ENCODE measurements at regions not wholly inside any gene's neighbourhood (a gene's known extent, or its start where the extent isn't known, plus 50 kb on each side); places are given as distances from the start of the nearest gene placed in this dataset.
"Not testable (repeated sequence)": the region's sequence is repeated elsewhere in the genome, so short reads cannot be mapped to it uniquely, and the experiment has no call there.

- no peaks in the 10 kb centered on the region for H3K9me3 ChIP-seq (ENCODE audit: insufficient read depth, low read length)
- no peaks in the 10 kb centered on the region for H4K20me1 ChIP-seq (ENCODE audit: insufficient read depth, low read length)
- no peaks in the 10 kb centered on the region for H3K79me2 ChIP-seq (ENCODE audit: low read length)
- H3K27me3 ChIP-seq (ENCODE audit: low read depth, low read length) = peaks cover 4% of the 10 kb centered on the region; the same call in 1 of the 2 replicates
- TF ChIP-seq CTCF (IDR thresholded peaks at IDR 0.05; ENCODE audit: low read depth, low read length) = no peak
- no peak for TF ChIP-seq EZH2phosphoT487 (IDR thresholded peaks at IDR 0.05; ENCODE audit: low read depth)
- H3K36me3 ChIP-seq (replicated peaks; ENCODE audit: low read depth, low read length) = no peaks in the 10 kb centered on the region
- H3K9ac ChIP-seq (ENCODE audit: low read length) = no peak overlapping the region
- peaks cover 8% of the 10 kb centered on the region; the same call in 1 of the 2 replicates for H3K4me1 ChIP-seq (ENCODE audit: low read length)
- H3K4me2 ChIP-seq (ENCODE audit: low read length) = no peak overlapping the region
- no peak overlapping the region for H3K4me3 ChIP-seq (ENCODE audit: low read length)
- no peak overlapping the region for H2AFZ ChIP-seq (ENCODE audit: low read depth, low read length)
- H3K27ac ChIP-seq (ENCODE audit: low read length) = no peak overlapping the region
Observed at GRCh38 chr1:101119289-101119688, 93.7 kb upstream of the DPH5 start.

DNA sequence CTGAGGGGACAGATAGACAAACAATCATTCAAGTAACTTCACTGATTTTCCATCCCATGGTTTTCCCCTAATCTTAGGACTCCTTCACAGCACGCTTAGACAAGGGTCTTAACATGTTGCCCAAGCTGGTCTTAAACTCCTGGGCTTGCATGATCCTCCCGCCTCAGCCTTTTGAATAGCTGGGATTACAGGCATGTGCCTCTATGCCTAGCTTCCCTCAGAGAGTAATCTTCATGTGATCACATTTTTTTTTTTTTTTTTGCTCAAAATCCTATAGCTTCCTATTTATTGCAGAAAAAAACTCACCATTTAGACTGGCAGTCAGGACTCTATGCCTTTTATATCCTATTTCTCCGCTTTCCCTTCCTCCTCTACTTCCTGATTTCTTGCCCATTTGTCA is 90.4 kb upstream of the DPH5 start:
- H3K79me2 ChIP-seq (ENCODE audit: low read length) = no peaks in the 10 kb centered on the region
- H4K20me1 ChIP-seq (ENCODE audit: insufficient read depth, low read length) = no peaks in the 10 kb centered on the region
- no peak for TF ChIP-seq CTCF (IDR thresholded peaks at IDR 0.05; ENCODE audit: low read depth, low read length)
- TF ChIP-seq EZH2phosphoT487 (IDR thresholded peaks at IDR 0.05; ENCODE audit: low read depth) = no peak
- no peak overlapping the region for H3K9ac ChIP-seq (ENCODE audit: low read length)
- no peaks in the 10 kb centered on the region for H3K36me3 ChIP-seq (replicated peaks; ENCODE audit: low read depth, low read length)
- no peaks in the 10 kb centered on the region for H3K9me3 ChIP-seq (ENCODE audit: insufficient read depth, low read length)
- H3K4me3 ChIP-seq (ENCODE audit: low read length) = no peak overlapping the region
- peaks cover 4% of the 10 kb centered on the region; the same call in 1 of the 2 replicates for H3K27me3 ChIP-seq (ENCODE audit: low read depth, low read length)
- H3K4me2 ChIP-seq (ENCODE audit: low read length) = no peak overlapping the region
- no peak overlapping the region for H3K27ac ChIP-seq (ENCODE audit: low read length)
- H2AFZ ChIP-seq (ENCODE audit: low read depth, low read length) = no peak overlapping the region
- no peaks in the 10 kb centered on the region for H3K4me1 ChIP-seq (ENCODE audit: low read length)

GRCh38 chr1:101115112-101115511 is 89.5 kb upstream of the DPH5 start:
- Histone ChIP-seq H3K4me1 (ENCODE audit: low read length) (no peaks in the 10 kb centered on the region), H3K9ac (ENCODE audit: low read length) (no peak overlapping the region), H2AFZ (ENCODE audit: low read depth, low read length) (no peak overlapping the region), H4K20me1 (ENCODE audit: insufficient read depth, low read length) (no peaks in the 10 kb centered on the region), H3K27me3 (ENCODE audit: low read depth, low read length) (no peaks in the 10 kb centered on the region), H3K79me2 (ENCODE audit: low read length) (no peaks in the 10 kb centered on the region), H3K9me3 (ENCODE audit: insufficient read depth, low read length) (no peaks in the 10 kb centered on the region), H3K4me3 (ENCODE audit: low read length) (no peak overlapping the region), H3K4me2 (ENCODE audit: low read length) (no peak overlapping the region), H3K36me3 (replicated peaks; ENCODE audit: low read depth, low read length) (no peaks in the 10 kb centered on the region), H3K27ac (ENCODE audit: low read length) (no peak overlapping the region)
- TF ChIP-seq EZH2phosphoT487 (IDR thresholded peaks at IDR 0.05; ENCODE audit: low read depth) (no peak), CTCF (IDR thresholded peaks at IDR 0.05; ENCODE audit: low read depth, low read length) (no peak)

- not testable (repeated sequence) for H3K9me3 ChIP-seq (ENCODE audit: insufficient read depth, low read length); H2AFZ ChIP-seq (ENCODE audit: low read depth, low read length); H3K36me3 ChIP-seq (replicated peaks; ENCODE audit: low read depth, low read length); H3K27me3 ChIP-seq (ENCODE audit: low read depth, low read length); H3K79me2 ChIP-seq (ENCODE audit: low read length); H3K27ac ChIP-seq (ENCODE audit: low read length); H4K20me1 ChIP-seq (ENCODE audit: insufficient read depth, low read length); H3K4me2 ChIP-seq (ENCODE audit: low read length); H3K4me3 ChIP-seq (ENCODE audit: low read length); H3K4me1 ChIP-seq (ENCODE audit: low read length); H3K9ac ChIP-seq (ENCODE audit: low read length)
Observed at GRCh38 chr1:101114128-101114527, 88.5 kb upstream of the DPH5 start.
